ENCODE measurements at regions not wholly inside any gene's neighbourhood (a gene's known extent, or its start where the extent isn't known, plus 50 kb on each side); places are given as distances from the start of the nearest gene placed in this dataset.

DNA sequence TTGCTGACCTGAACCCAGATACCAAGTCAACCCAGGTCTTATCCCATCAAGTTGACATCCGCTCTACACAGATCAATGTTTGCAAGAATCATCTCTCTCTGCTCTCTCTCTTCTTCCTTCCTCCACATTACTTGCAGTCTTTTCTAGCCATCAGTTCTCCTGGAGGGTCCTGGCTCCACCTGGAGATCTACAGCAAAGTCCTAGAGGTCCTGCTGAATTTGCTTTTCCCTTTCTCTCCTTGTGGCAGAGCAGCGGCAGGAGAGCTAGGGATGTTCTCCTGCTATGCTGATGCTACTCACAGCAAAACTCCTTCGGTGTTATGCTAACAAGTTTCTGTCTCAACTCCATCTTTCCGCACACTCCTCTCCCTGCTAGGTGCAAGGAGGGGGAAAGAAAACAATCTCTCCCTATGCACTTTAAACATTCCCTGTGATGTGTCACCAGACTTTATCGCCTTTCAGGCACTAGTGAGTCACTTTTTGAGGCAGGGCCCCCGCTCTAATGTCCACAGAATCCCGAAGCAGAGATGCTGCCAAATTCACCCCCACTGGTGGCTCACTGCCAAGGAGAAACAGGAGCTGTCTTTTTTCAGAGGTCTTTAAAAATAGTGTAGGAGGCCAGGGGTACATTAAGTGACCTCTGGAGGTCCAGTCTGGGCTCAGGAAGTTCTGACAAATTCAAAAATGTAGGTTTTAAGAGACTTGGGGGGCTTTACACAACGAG lies 62.6 kb downstream of the FAM50B start:
- no peak for ATAC-seq
- ChIA-PET CTCF (interaction anchor here (0.7 to 4.8 kb wide), 3 partner anchors 21 to 63 kb away, joined by 3 to 31 read pairs (median 3); partner anchors contain the start of gene FAM50B), POLR2A (no interaction called here)
- peaks cover 9% of the 10 kb centered on the region for H3K36me3 Mint-ChIP-seq
- DNase-seq (ENCODE audit: low spot score) = no peak
- H3K9me3 Mint-ChIP-seq = peaks cover 21% of the 10 kb centered on the region
- H3K4me3 Mint-ChIP-seq = no peak overlapping the region
- H3K27ac Mint-ChIP-seq = no peak overlapping the region
- H3K4me1 Mint-ChIP-seq = peaks cover 32% of the 10 kb centered on the region
- no peak for TF ChIP-seq ELF4 (CRISPR knock-in tag; IDR thresholded peaks at IDR 0.05; ENCODE audit: low read depth)
- no peak for TF ChIP-seq FOXP1 (CRISPR knock-in tag; IDR thresholded peaks at IDR 0.05; ENCODE audit: borderline replicate concordance)
- no peak for TF ChIP-seq SOX15 (CRISPR knock-in tag; IDR thresholded peaks at IDR 0.05)
- TF ChIP-seq, protein P1, sequence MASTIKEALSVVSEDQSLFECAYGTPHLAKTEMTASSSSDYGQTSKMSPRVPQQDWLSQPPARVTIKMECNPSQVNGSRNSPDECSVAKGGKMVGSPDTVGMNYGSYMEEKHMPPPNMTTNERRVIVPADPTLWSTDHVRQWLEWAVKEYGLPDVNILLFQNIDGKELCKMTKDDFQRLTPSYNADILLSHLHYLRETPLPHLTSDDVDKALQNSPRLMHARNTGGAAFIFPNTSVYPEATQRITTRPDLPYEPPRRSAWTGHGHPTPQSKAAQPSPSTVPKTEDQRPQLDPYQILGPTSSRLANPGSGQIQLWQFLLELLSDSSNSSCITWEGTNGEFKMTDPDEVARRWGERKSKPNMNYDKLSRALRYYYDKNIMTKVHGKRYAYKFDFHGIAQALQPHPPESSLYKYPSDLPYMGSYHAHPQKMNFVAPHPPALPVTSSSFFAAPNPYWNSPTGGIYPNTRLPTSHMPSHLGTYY (CRISPR knock-in tag; IDR thresholded peaks at IDR 0.05) = no peak
- TF ChIP-seq TEAD4 (CRISPR knock-in tag; IDR thresholded peaks at IDR 0.05) = no peak
- no peak for TF ChIP-seq GABPB1 (CRISPR knock-in tag; IDR thresholded peaks at IDR 0.05)
- TF ChIP-seq, protein P2, sequence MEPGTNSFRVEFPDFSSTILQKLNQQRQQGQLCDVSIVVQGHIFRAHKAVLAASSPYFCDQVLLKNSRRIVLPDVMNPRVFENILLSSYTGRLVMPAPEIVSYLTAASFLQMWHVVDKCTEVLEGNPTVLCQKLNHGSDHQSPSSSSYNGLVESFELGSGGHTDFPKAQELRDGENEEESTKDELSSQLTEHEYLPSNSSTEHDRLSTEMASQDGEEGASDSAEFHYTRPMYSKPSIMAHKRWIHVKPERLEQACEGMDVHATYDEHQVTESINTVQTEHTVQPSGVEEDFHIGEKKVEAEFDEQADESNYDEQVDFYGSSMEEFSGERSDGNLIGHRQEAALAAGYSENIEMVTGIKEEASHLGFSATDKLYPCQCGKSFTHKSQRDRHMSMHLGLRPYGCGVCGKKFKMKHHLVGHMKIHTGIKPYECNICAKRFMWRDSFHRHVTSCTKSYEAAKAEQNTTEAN (CRISPR knock-in tag; IDR thresholded peaks at IDR 0.05) = no peak
- TF ChIP-seq FOXK1 (CRISPR knock-in tag; IDR thresholded peaks at IDR 0.05) = no peak
- TF ChIP-seq PRRX2 (CRISPR knock-in tag; IDR thresholded peaks at IDR 0.05) = no peak
- TF ChIP-seq, protein P3, sequence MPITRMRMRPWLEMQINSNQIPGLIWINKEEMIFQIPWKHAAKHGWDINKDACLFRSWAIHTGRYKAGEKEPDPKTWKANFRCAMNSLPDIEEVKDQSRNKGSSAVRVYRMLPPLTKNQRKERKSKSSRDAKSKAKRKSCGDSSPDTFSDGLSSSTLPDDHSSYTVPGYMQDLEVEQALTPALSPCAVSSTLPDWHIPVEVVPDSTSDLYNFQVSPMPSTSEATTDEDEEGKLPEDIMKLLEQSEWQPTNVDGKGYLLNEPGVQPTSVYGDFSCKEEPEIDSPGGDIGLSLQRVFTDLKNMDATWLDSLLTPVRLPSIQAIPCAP (CRISPR knock-in tag; IDR thresholded peaks at IDR 0.05) = no peak
- TF ChIP-seq, protein P4, sequence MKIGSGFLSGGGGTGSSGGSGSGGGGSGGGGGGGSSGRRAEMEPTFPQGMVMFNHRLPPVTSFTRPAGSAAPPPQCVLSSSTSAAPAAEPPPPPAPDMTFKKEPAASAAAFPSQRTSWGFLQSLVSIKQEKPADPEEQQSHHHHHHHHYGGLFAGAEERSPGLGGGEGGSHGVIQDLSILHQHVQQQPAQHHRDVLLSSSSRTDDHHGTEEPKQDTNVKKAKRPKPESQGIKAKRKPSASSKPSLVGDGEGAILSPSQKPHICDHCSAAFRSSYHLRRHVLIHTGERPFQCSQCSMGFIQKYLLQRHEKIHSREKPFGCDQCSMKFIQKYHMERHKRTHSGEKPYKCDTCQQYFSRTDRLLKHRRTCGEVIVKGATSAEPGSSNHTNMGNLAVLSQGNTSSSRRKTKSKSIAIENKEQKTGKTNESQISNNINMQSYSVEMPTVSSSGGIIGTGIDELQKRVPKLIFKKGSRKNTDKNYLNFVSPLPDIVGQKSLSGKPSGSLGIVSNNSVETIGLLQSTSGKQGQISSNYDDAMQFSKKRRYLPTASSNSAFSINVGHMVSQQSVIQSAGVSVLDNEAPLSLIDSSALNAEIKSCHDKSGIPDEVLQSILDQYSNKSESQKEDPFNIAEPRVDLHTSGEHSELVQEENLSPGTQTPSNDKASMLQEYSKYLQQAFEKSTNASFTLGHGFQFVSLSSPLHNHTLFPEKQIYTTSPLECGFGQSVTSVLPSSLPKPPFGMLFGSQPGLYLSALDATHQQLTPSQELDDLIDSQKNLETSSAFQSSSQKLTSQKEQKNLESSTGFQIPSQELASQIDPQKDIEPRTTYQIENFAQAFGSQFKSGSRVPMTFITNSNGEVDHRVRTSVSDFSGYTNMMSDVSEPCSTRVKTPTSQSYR (CRISPR knock-in tag; IDR thresholded peaks at IDR 0.05) = no peak
- H3K27me3 Mint-ChIP-seq (ENCODE audit: low read depth) = peaks cover 20% of the 10 kb centered on the region

DNA sequence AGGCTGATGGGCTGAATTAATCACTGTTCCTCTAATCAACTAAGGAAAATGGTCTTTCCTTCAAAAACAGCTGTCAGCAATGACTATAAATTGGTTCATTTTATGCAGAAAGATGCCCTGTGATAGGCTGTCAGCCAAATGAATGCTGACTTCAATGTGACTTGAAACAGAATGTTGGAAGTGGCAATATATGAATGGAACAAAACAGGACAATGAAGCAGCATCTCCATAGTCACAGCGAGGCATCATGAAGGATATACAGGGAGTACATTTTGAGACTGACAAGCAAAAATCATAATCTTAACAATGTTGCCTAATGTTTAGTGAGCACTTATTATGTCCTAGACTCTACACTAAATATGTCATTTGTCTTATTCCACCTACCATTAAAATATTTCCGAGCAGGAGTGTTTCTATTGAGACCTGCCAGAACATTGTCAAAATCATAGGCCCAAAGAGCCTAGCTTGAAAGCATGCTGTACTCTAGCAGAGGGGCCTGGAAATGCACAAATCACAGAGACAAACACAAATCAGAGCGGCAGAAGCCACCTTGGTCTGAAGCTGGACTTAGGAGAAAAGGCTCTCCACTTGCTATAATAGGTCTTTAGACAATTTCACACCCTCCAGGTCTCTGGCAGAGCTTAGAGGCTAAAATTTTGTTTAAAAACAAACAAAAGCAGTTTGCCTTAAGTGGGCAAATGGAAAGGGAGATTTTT lies 63.3 kb downstream of the FAM50B start:
- Mint-ChIP-seq H3K27me3 (ENCODE audit: low read depth) (peaks cover 20% of the 10 kb centered on the region), H3K9me3 (peaks cover 28% of the 10 kb centered on the region), H3K36me3 (peaks cover 16% of the 10 kb centered on the region), H3K4me3 (no peak overlapping the region), H3K4me1 (peaks cover 24% of the 10 kb centered on the region), H3K27ac (no peak overlapping the region)
- ChIA-PET POLR2A (no interaction called here), CTCF (interaction anchor here (0.7 to 4.8 kb wide), 3 partner anchors 20 to 64 kb away, joined by 3 to 31 read pairs (median 3); partner anchors contain the start of gene FAM50B)
- TF ChIP-seq, protein P5, sequence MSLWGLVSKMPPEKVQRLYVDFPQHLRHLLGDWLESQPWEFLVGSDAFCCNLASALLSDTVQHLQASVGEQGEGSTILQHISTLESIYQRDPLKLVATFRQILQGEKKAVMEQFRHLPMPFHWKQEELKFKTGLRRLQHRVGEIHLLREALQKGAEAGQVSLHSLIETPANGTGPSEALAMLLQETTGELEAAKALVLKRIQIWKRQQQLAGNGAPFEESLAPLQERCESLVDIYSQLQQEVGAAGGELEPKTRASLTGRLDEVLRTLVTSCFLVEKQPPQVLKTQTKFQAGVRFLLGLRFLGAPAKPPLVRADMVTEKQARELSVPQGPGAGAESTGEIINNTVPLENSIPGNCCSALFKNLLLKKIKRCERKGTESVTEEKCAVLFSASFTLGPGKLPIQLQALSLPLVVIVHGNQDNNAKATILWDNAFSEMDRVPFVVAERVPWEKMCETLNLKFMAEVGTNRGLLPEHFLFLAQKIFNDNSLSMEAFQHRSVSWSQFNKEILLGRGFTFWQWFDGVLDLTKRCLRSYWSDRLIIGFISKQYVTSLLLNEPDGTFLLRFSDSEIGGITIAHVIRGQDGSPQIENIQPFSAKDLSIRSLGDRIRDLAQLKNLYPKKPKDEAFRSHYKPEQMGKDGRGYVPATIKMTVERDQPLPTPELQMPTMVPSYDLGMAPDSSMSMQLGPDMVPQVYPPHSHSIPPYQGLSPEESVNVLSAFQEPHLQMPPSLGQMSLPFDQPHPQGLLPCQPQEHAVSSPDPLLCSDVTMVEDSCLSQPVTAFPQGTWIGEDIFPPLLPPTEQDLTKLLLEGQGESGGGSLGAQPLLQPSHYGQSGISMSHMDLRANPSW (CRISPR knock-in tag; conservative IDR thresholded peaks at IDR 0.05; ENCODE audit: low read depth) = no peak
- no peak for TF ChIP-seq NR1H2 (CRISPR knock-in tag; IDR thresholded peaks at IDR 0.05)
- TF ChIP-seq, protein P6, sequence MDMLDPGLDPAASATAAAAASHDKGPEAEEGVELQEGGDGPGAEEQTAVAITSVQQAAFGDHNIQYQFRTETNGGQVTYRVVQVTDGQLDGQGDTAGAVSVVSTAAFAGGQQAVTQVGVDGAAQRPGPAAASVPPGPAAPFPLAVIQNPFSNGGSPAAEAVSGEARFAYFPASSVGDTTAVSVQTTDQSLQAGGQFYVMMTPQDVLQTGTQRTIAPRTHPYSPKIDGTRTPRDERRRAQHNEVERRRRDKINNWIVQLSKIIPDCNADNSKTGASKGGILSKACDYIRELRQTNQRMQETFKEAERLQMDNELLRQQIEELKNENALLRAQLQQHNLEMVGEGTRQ (CRISPR knock-in tag; IDR thresholded peaks at IDR 0.05) = no peak
- TF ChIP-seq, protein P3 (CRISPR knock-in tag; IDR thresholded peaks at IDR 0.05) = no peak
- TF ChIP-seq, protein P4 (CRISPR knock-in tag; IDR thresholded peaks at IDR 0.05) = no peak
- TF ChIP-seq ATF1 (CRISPR knock-in tag; IDR thresholded peaks at IDR 0.05) = no peak
- no peak for TF ChIP-seq ZNF396 (CRISPR knock-in tag; IDR thresholded peaks at IDR 0.05; ENCODE audit: borderline replicate concordance)
- TF ChIP-seq, protein P7, sequence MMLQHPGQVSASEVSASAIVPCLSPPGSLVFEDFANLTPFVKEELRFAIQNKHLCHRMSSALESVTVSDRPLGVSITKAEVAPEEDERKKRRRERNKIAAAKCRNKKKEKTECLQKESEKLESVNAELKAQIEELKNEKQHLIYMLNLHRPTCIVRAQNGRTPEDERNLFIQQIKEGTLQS (CRISPR knock-in tag; conservative IDR thresholded peaks at IDR 0.05) = no peak
- no peak for DNase-seq (ENCODE audit: low spot score)
- ATAC-seq = no peak

All from WTC11 (cell line).